HG03280 (cell line): ENCODE measurements at regions not wholly inside any gene's neighbourhood (a gene's known extent, or its start where the extent isn't known, plus 50 kb on each side); places are given as distances from the start of the nearest gene placed in this dataset.
"Not testable (repeated sequence)": the region's sequence is repeated elsewhere in the genome, so short reads cannot be mapped to it uniquely, and the experiment has no call there.

Experiments used
- ATAC-seq: cut with Tn5 transposase; IDR thresholded peaks from one replicate; pipeline ENCODE4 v1.9.1; 2021; ENCODE audit warnings: mild to moderate bottlenecking, moderate library complexity; ENCODE audit not compliant: unreplicated experiment

- no peak for ATAC-seq
Observed at GRCh38 chr6:169857343-169858292, 106.2 kb downstream of the ERMARD start.

- not testable (repeated sequence) for ATAC-seq
Observed at GRCh38 chr6:169856442-169857342, 105.3 kb downstream of the ERMARD start.

DNA sequence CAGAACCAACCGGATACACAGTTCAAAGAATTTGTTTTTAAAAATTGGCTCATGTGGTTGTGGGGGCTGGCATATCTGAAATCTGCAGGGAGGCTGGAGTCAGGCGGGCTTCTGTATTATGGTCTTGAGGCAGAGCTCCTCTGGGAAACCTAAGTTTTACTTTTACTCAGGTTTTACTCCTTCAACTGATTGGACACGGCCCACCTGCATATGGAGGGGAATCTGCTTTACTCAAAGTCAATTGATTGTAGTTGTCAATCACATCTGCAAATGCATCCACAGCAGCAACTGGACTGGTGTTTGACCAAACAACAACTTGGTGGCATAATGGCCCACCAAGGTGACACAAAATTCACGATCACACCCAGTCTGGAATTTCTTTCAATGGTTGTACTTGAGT is 103.4 kb downstream of the ERMARD start:
- ATAC-seq: no peak

DNA sequence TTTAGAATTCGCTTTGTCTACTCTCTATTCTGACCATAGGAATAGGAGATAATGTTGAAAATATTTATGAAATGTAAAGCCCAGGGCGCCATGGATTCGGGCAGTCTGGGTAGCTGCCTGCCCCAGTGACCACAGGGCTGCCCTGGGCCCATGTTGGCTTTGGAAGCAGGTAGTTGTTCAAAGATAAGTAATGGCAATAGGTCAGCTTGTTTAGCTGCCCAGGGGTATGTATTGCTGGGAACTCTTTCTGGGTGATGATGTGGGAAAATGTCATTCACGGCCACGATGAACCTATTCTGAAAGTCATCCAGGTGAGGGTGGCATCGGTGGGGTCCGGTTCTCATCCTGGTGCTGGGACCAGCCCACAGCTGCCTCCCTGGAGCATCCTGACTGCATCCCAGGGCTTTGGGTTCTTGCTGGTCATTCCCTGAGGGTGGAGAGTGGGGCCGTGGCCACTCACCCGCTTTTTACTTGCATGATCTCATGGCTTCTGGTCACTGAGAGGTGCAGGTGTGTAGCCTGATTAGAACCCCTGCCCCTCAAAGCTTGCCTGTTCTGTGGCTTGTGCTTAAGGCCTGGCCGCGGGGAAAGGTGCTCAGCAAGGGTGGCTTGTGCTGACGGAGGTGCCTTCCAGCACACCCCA is 102.8 kb downstream of the ERMARD start:
- no peak for ATAC-seq

- no peak for ATAC-seq
Observed at GRCh38 chr6:169853196-169854082, 102.0 kb downstream of the ERMARD start.

DNA sequence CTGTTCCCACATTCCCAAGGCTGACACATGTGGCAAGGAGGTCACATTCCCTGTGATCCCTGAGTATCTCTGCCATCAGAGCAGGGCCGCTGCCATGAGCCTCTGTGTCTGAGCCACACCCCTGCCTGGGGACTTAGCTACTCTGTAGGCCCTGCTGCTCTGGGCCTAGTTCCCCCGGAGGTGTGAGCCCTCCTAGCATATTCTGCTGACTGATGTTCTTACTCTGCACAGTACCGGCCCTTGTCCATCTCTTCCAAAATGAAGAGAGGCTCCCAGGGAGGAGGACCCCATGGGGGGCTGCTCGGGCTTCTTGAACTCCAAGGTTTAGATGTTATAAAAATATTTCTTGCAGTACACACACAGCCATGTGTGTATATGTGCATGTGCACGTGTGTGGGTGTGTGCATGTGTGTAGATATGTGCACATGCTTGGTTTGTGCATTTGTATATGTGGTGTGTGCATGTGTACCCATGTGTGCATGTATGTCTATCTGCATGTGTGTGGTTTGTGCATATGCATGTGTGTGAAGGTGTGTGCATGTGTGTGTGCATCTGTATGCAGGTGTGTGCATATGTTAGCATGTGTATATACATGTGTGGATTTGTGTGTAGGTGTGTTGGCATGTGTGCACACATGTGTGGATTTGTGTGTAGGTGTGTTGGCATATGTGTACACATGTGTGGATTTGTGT is 101.2 kb downstream of the ERMARD start:
- ATAC-seq: no peak

GRCh38 chr6:169851641-169852503 is 100.5 kb downstream of the ERMARD start:
- no peak for ATAC-seq

GRCh38 chr6:169850746-169851145 is 99.3 kb downstream of the ERMARD start:
- no peak for ATAC-seq

GRCh38 chr6:169850154-169850553 is 98.7 kb downstream of the ERMARD start:
- ATAC-seq: no peak

DNA sequence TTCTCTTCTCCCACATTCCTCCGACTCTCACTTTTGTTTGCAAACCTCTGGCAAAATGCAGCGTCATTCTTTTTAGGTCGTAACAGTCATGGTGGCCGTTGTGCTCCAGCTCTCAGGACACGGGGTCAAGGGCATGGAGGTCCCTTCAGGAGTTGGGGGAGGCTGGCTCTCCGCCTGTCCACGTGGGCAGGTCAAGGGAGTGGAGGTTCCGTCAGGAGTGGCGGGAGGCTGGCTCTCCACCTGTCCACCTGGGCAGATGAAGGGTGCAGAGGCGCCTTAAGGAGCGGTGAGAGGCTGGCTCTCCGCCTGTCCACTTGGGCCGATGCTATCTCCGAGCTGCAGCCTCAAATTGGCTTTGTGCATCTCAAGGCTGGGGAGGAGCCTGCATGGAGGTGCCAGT is 98.0 kb downstream of the ERMARD start:
- ATAC-seq: no peak

DNA sequence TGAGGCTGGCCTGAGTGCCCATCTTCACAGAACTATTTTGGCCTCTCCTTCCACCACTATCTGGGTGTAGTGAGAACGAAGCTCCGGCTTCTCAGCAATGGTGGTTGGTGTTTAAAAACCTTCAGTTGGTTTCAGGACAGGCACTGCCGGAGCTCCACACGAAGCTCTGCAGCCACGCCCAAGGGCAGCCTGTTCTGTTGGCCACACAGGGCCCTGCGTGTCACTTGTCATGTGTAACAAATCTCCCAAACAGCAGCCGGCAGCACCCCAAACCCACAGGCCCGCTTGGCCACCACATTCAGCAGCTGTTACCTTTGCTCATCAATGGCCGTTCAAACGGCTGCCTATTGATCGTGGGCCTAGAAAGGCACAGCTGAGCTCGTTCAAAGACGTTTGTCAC is 97.5 kb downstream of the ERMARD start:
- ATAC-seq: no peak

DNA sequence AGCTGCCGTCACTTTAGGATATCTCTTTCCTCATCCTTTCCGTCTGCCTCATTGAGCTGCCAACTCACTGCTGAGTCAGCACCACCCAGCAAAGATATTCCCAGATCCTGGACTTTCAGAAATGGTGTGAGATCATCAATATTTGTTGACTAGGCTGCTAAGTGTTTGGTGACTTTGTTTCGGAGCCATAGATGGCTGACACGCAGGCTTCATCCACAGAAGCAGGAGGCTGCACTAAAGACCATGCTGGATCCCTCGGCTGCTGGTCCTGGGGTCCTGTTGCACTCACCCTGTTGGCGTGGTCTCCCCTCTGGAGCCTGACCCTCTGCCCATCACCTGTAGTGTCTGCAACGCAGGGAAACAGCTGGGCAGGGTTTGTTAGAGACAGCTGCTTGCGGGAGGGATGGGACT is 96.5 kb downstream of the ERMARD start:
- no peak for ATAC-seq

DNA sequence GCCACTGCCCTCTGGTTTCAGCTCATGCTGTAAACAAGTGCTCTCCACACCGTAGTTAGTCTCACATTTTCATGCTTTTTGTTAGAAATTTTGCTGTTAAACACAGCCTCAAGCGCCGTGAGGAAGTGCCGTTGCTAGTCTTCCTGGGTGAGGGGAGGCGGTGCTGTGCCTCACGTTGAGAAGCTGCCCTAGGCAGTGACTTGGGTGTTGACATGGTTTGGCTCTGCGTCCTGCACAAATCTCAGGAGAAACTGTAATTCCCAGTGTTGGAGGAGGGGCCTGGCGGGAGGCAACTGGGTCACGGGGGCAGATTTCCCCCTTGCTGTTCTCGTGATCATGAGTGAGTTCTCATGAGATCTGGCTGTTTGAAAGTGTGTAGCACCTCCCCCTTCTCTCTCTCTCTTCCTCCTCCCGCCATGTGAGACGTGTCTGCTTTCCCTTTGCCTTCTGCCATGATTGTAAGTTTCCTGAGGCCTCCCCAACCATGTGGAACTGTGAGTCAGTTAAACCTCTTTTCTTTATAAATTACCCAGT is 95.8 kb downstream of the ERMARD start:
- ATAC-seq: no peak

DNA sequence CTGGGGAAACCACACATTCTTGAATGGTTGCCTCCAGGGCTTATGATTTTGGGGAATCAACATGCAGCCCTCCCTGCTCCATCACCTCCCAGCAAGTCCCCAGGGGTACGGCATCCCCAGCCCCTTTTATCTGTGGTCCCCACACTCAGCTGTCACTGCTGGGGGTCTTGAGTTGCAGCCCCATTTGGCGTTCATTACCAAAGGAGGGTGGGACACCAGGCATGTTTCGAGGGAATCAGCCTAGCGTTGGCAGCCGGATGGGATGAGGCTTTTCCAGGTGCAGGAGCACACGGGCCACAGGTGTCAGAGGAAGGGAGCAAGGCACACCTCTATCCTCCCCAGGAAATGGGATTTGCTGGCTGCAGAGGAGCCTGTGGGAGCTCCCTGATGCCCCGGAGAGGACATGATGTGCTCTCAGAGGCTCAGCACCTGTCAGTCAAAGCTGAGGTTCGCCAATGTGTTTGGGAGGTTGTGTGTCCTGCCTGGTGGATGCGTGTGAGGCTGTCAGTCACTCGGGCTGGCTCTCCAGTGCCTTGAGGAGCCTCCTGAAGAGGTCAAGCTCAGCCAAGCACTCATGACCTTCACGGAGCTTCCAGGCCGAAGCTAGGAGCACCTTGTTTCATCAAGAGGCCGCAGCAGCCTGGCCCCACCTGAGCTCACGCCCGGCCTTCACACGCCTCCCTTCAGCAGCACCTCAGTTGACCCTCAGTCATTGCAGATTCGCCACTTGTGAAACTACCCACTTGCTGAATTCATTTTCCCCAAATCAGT is 95.0 kb downstream of the ERMARD start:
- ATAC-seq: no peak

GRCh38 chr6:169845426-169846285 is 94.2 kb downstream of the ERMARD start:
- no peak for ATAC-seq

- no peak for ATAC-seq
Observed at GRCh38 chr6:169844946-169845345, 93.5 kb downstream of the ERMARD start.

GRCh38 chr6:169843991-169844390 is 92.6 kb downstream of the ERMARD start:
- no peak for ATAC-seq
